ENCODE measurements at regions not wholly inside any gene's neighbourhood (a gene's known extent, or its start where the extent isn't known, plus 50 kb on each side); places are given as distances from the start of the nearest gene placed in this dataset.

- TF ChIP-seq CHD1 (IDR thresholded peaks at IDR 0.05; ENCODE audit: low read depth, low read length) = no peak
These were observed 420.8 kb upstream of the AUTS2 start (continued) for GRCh38 chr7:69177461-69177861.

All from H1 (cell line).